Caco-2 (cell line): ENCODE measurements at regions not wholly inside any gene's neighbourhood (a gene's known extent, or its start where the extent isn't known, plus 50 kb on each side); places are given as distances from the start of the nearest gene placed in this dataset.

ENCODE experiments used
- BruUV-seq: library from RNA; stranded (reverse); fragments of 400-500 nt; replicated peaks from 2 replicates; lab custom pipeline; 2021; lab: Mats Ljungman, UMichigan
- CTCF ChIA-PET: fragments of 300-600 bp; sonication (Branson Sonifier 250); formaldehyde crosslinking; loops from one replicate; lab custom pipeline; 2022; ENCODE audit warnings: antibody characterized with exemption; lab: Charles Lee
- POLR2A ChIA-PET: fragments of 300-600 bp; sonication (Branson Sonifier 250); formaldehyde crosslinking; loops from one replicate; lab custom pipeline; 2022; ENCODE audit warnings: antibody characterized with exemption; lab: Charles Lee
- DNase-seq, 2 experiments: peaks; one replicate each; pipeline versions ENCODE4 v3.0.0 to v3.0.0-alpha.2; 2020 to 2022
- H3K27me3 ChIP-seq: replicated peaks from 2 replicates; pipeline ENCODE4 v1.6.0; 2011; ENCODE audit warnings: low read length; ENCODE audit not compliant: control insufficient read depth, insufficient read depth
- H3K36me3 ChIP-seq: 2 replicates; pipeline ENCODE4 v1.5.1; 2011; ENCODE audit warnings: low read length; ENCODE audit not compliant: control insufficient read depth, insufficient read depth
- H3K4me1 ChIP-seq: fragments of 250-450 bp; sonication (Bioruptor Pico); 2 replicates; pipeline ENCODE4 v1.5.1; 2020; ENCODE audit warnings: mild to moderate bottlenecking
- H3K4me3 ChIP-seq: 2 replicates; pipeline ENCODE4 v1.5.1; 2011; ENCODE audit warnings: low read depth, mild to moderate bottlenecking, control low read depth, low read length
- H3K9me3 ChIP-seq: fragments of 250-450 bp; sonication (Bioruptor Pico); 2 replicates; pipeline ENCODE4 v1.5.1; 2020; ENCODE audit warnings: mild to moderate bottlenecking, moderate library complexity
- H3K27ac Mint-ChIP-seq: one replicate; pipeline ENCODE4 v1.8.0; 2022; ENCODE audit warnings: mixed read lengths; ENCODE audit not compliant: unreplicated experiment
- H3K27me3 Mint-ChIP-seq: one replicate; pipeline ENCODE4 v1.8.0; 2022; ENCODE audit warnings: mixed read lengths; ENCODE audit not compliant: insufficient read depth, unreplicated experiment
- H3K36me3 Mint-ChIP-seq: one replicate; pipeline ENCODE4 v1.8.0; 2022; ENCODE audit warnings: mild to moderate bottlenecking, mixed read lengths; ENCODE audit not compliant: insufficient read depth, unreplicated experiment
- H3K4me1 Mint-ChIP-seq: one replicate; pipeline ENCODE4 v1.8.0; 2022; ENCODE audit warnings: low read depth, mixed read lengths; ENCODE audit not compliant: unreplicated experiment
- H3K4me3 Mint-ChIP-seq: one replicate; pipeline ENCODE4 v1.8.0; 2022; ENCODE audit warnings: mild to moderate bottlenecking, moderate library complexity, mixed read lengths; ENCODE audit not compliant: unreplicated experiment
- H3K9me3 Mint-ChIP-seq: one replicate; pipeline ENCODE4 v1.8.0; 2022; ENCODE audit warnings: mixed read lengths; ENCODE audit not compliant: unreplicated experiment
- CTCF ChIP-seq, 2 experiments: fragments of 200-600 bp in 1 of 2; IDR thresholded peaks; 1 replicate in 1 of 2; 2 replicates in 1 of 2; pipeline versions ENCODE4 v1.5.1 to v1.8.0; 2011 to 2022; ENCODE audit warnings: antibody characterized with exemption in 1 of 2, control low read depth in 1 of 2, inconsistent platforms in 1 of 2, low read depth in 1 of 2, low read length in 1 of 2, mild to moderate bottlenecking in 1 of 2, moderate library complexity in 1 of 2; ENCODE audit not compliant: insufficient read depth in 1 of 2, severe bottlenecking in 1 of 2, unreplicated experiment in 1 of 2
- intact Hi-C: fragments of 100-400 bp; cut with micrococcal nuclease; formaldehyde crosslinking; loops from one replicate; pipeline ENCODE4 v1.10.0; 2022; ENCODE audit not compliant: unreplicated experiment

GRCh38 chr5:73233053-73233460, 60.1 kb downstream of the TMEM174 start:
- H3K36me3 Mint-ChIP-seq: no peaks in the 10 kb centered on the region
- ChIA-PET POLR2A (no interaction called here), CTCF (no interaction called here)
- H3K27ac Mint-ChIP-seq: no peak overlapping the region
- H3K27me3 ChIP-seq: no peaks in the 10 kb centered on the region
- H3K4me1 Mint-ChIP-seq: no peaks in the 10 kb centered on the region
- DNase-seq: no peak
- no peak for TF ChIP-seq CTCF (IDR thresholded peaks at IDR 0.05; ENCODE audit: insufficient read depth in 1 of 2, low read depth in 1 of 2, low read length in 1 of 2, severe bottlenecking in 1 of 2, unreplicated experiment in 1 of 2)
- H3K4me1 ChIP-seq: no peaks in the 10 kb centered on the region
- intact Hi-C loops: no loop called here
- H3K36me3 ChIP-seq: no peaks in the 10 kb centered on the region
- no peaks in the 10 kb centered on the region for H3K9me3 ChIP-seq
- H3K9me3 Mint-ChIP-seq: no peaks in the 10 kb centered on the region
- H3K4me3 ChIP-seq: no peak overlapping the region
- BruUV-seq: no TSS peak
- no peaks in the 10 kb centered on the region for H3K27me3 Mint-ChIP-seq
- H3K4me3 Mint-ChIP-seq: no peak overlapping the region

GRCh38 chr5:73232266-73233041, 59.5 kb downstream of the TMEM174 start:
- no peaks in the 10 kb centered on the region for H3K9me3 Mint-ChIP-seq
- no peaks in the 10 kb centered on the region for H3K27me3 ChIP-seq
- no peaks in the 10 kb centered on the region for H3K27me3 Mint-ChIP-seq
- H3K4me1 ChIP-seq: no peaks in the 10 kb centered on the region
- DNase-seq: no peak
- no peaks in the 10 kb centered on the region for H3K9me3 ChIP-seq
- H3K27ac Mint-ChIP-seq: no peak overlapping the region
- no peaks in the 10 kb centered on the region for H3K36me3 ChIP-seq
- ChIA-PET CTCF (no interaction called here), POLR2A (no interaction called here)
- no peak overlapping the region for H3K4me3 ChIP-seq
- H3K4me3 Mint-ChIP-seq: no peak overlapping the region
- no TSS peak for BruUV-seq
- no peak for TF ChIP-seq CTCF (IDR thresholded peaks at IDR 0.05; ENCODE audit: insufficient read depth in 1 of 2, low read depth in 1 of 2, low read length in 1 of 2, severe bottlenecking in 1 of 2, unreplicated experiment in 1 of 2)
- H3K36me3 Mint-ChIP-seq: no peaks in the 10 kb centered on the region
- no peaks in the 10 kb centered on the region for H3K4me1 Mint-ChIP-seq
- intact Hi-C loops: no loop called here

- Histone ChIP-seq H3K4me1 (no peaks in the 10 kb centered on the region), H3K36me3 (no peaks in the 10 kb centered on the region), H3K27me3 (no peaks in the 10 kb centered on the region), H3K4me3 (no peak overlapping the region), H3K9me3 (no peaks in the 10 kb centered on the region)
- Mint-ChIP-seq H3K4me1 (no peaks in the 10 kb centered on the region), H3K36me3 (no peaks in the 10 kb centered on the region), H3K4me3 (no peak overlapping the region), H3K9me3 (no peaks in the 10 kb centered on the region), H3K27me3 (no peaks in the 10 kb centered on the region), H3K27ac (no peak overlapping the region)
- POLR2A ChIA-PET: no interaction called here
- DNase-seq: no peak
- intact Hi-C loops: no loop called here
- TF ChIP-seq CTCF (IDR thresholded peaks at IDR 0.05; ENCODE audit: insufficient read depth in 1 of 2, low read depth in 1 of 2, low read length in 1 of 2, severe bottlenecking in 1 of 2, unreplicated experiment in 1 of 2): no peak
- BruUV-seq: no TSS peak
- CTCF ChIA-PET: no interaction called here
Observed at GRCh38 chr5:73231246-73231778, 58.3 kb downstream of the TMEM174 start.
